HEK293 (cell line): ENCODE measurements at regions not wholly inside any gene's neighbourhood (a gene's known extent, or its start where the extent isn't known, plus 50 kb on each side); places are given as distances from the start of the nearest gene placed in this dataset.

ENCODE experiments used
- CTCF ChIA-PET: fragments of 350-600 bp; formaldehyde crosslinking; extraction: SDS; loops from one replicate; lab custom pipeline; 2021; ENCODE audit warnings: antibody characterized with exemption; lab: Yijun Ruan, JAX
- POLR2A ChIA-PET: fragments of 300-600 bp; formaldehyde crosslinking; extraction: SDS; loops from one replicate; lab custom pipeline; 2020; ENCODE audit warnings: antibody characterized with exemption, inconsistent platforms; lab: Yijun Ruan, JAX
- H3K27ac ChIP-seq: fragments of 200-500 bp; sonication (Bioruptor generic); 2 replicates; pipeline ENCODE4 v1.5.1; 2014; ENCODE audit warnings: low read depth, low read length, control low read depth, inconsistent platforms; ENCODE audit errors: extremely low read depth
- H3K36me3 ChIP-seq, 2 experiments: fragments of 200-500 bp in 1 of 2; sonication (Bioruptor generic) in 1 of 2; 1 replicate in 1 of 2; 2 replicates in 1 of 2; pipeline ENCODE4 v1.5.1; 2014 to 2017; ENCODE audit warnings: inconsistent platforms in 2 of 2, low read length in 2 of 2; ENCODE audit not compliant: control insufficient read depth in 2 of 2, insufficient read depth in 1 of 2
- H3K4me1 ChIP-seq: fragments of 200-500 bp; sonication (Bioruptor generic); 2 replicates; pipeline ENCODE4 v1.5.1; 2014; ENCODE audit warnings: mild to moderate bottlenecking, low read length, inconsistent platforms; ENCODE audit not compliant: control insufficient read depth, insufficient read depth
- H3K4me3 ChIP-seq: 2 replicates; pipeline ENCODE4 v1.5.1; 2011; ENCODE audit warnings: low read depth, mild to moderate bottlenecking, control low read depth, low read length, moderate library complexity
- H3K9me3 ChIP-seq: fragments of 200-500 bp; sonication (Bioruptor generic); 2 replicates; pipeline ENCODE4 v1.5.1; 2014; ENCODE audit warnings: low read depth, low read length, inconsistent platforms; ENCODE audit not compliant: control insufficient read depth, insufficient read depth
- CTCF ChIP-seq: fragments of 450-650 bp; formaldehyde crosslinking; IDR thresholded peaks from 2 replicates; pipeline ENCODE4 v1.5.1; 2016; ENCODE audit warnings: missing biosample characterization, missing genetic modification characterization
- GLI2 ChIP-seq: fragments of 450-650 bp; formaldehyde crosslinking; IDR thresholded peaks from 2 replicates; pipeline ENCODE4; 2017; ENCODE audit warnings: missing biosample characterization, missing genetic modification characterization, low read depth, borderline replicate concordance
- INSM2 ChIP-seq: fragments of 450-650 bp; formaldehyde crosslinking; IDR thresholded peaks from 2 replicates; pipeline ENCODE4 v1.5.1; 2016; ENCODE audit warnings: missing biosample characterization, missing genetic modification characterization
- SP3 ChIP-seq: fragments of 450-650 bp; formaldehyde crosslinking; IDR thresholded peaks from 2 replicates; pipeline ENCODE4 v1.5.1; 2016; ENCODE audit warnings: missing biosample characterization, missing genetic modification characterization
- TRIM28 ChIP-seq: IDR thresholded peaks from 2 replicates; pipeline ENCODE4 v1.6.1; 2011; ENCODE audit warnings: low read length, control low read depth, borderline replicate concordance
- ZFP3 ChIP-seq: fragments of 450-650 bp; formaldehyde crosslinking; IDR thresholded peaks from 2 replicates; pipeline ENCODE4 v1.5.1; 2016; ENCODE audit warnings: low read depth, missing biosample characterization, missing genetic modification characterization
- ZFP69B ChIP-seq: fragments of 450-650 bp; formaldehyde crosslinking; IDR thresholded peaks from 2 replicates; pipeline ENCODE4 v1.5.1; 2016; ENCODE audit warnings: missing biosample characterization, missing genetic modification characterization
- ZNF10 ChIP-seq: fragments of 450-650 bp; formaldehyde crosslinking; IDR thresholded peaks from 2 replicates; pipeline ENCODE4 v1.5.1; 2017; ENCODE audit warnings: missing biosample characterization, missing genetic modification characterization
- ZNF169 ChIP-seq: fragments of 450-650 bp; formaldehyde crosslinking; IDR thresholded peaks from 2 replicates; pipeline ENCODE4 v1.5.1; 2016; ENCODE audit warnings: missing biosample characterization, missing genetic modification characterization
- ZNF174 ChIP-seq: fragments of 450-650 bp; formaldehyde crosslinking; IDR thresholded peaks from 2 replicates; pipeline ENCODE4 v1.5.0; 2017; ENCODE audit warnings: missing biosample characterization, mild to moderate bottlenecking, missing genetic modification characterization
- ZNF184 ChIP-seq: fragments of 450-650 bp; IDR thresholded peaks from 2 replicates; pipeline ENCODE4 v1.5.1; 2018; ENCODE audit warnings: missing biosample characterization, mild to moderate bottlenecking, missing genetic modification characterization
- ZNF214 ChIP-seq: fragments of 450-650 bp; formaldehyde crosslinking; IDR thresholded peaks from 2 replicates; pipeline ENCODE4 v1.5.1; 2017; ENCODE audit warnings: missing biosample characterization, mild to moderate bottlenecking, missing genetic modification characterization, borderline replicate concordance
- ZNF266 ChIP-seq: fragments of 450-650 bp; formaldehyde crosslinking; IDR thresholded peaks from 2 replicates; pipeline ENCODE4 v1.5.1; 2016; ENCODE audit warnings: missing biosample characterization, missing genetic modification characterization, low read depth
- ZNF311 ChIP-seq: fragments of 450-650 bp; formaldehyde crosslinking; IDR thresholded peaks from 2 replicates; pipeline ENCODE4 v1.5.1; 2017; ENCODE audit warnings: missing biosample characterization, missing genetic modification characterization, borderline replicate concordance
- ZNF37A ChIP-seq: fragments of 450-650 bp; IDR thresholded peaks from 2 replicates; pipeline ENCODE4 v1.5.1; 2018; ENCODE audit warnings: missing biosample characterization, missing genetic modification characterization
- ZNF426 ChIP-seq: fragments of 450-650 bp; formaldehyde crosslinking; IDR thresholded peaks from 2 replicates; pipeline ENCODE4 v1.5.1; 2017; ENCODE audit warnings: missing biosample characterization, missing genetic modification characterization, mild to moderate bottlenecking, inconsistent platforms, moderate library complexity
- ZNF529 ChIP-seq: fragments of 450-650 bp; formaldehyde crosslinking; IDR thresholded peaks from 2 replicates; pipeline ENCODE4 v1.5.1; 2017; ENCODE audit warnings: missing genetic modification characterization, missing biosample characterization; ENCODE audit not compliant: insufficient replicate concordance
- ZNF555 ChIP-seq: fragments of 450-650 bp; formaldehyde crosslinking; conservative IDR thresholded peaks from 2 replicates; pipeline ENCODE4 v1.5.1; 2017; ENCODE audit warnings: missing biosample characterization, mild to moderate bottlenecking, missing genetic modification characterization, inconsistent platforms
- ZNF571 ChIP-seq: fragments of 450-650 bp; formaldehyde crosslinking; IDR thresholded peaks from 2 replicates; pipeline ENCODE4 v1.5.0; 2017; ENCODE audit warnings: missing biosample characterization, missing genetic modification characterization
- ZNF596 ChIP-seq: fragments of 450-650 bp; IDR thresholded peaks from 2 replicates; pipeline ENCODE4 v1.5.0; 2018; ENCODE audit warnings: missing biosample characterization, mild to moderate bottlenecking, missing genetic modification characterization, moderate library complexity
- ZNF624 ChIP-seq: fragments of 450-650 bp; formaldehyde crosslinking; IDR thresholded peaks from 2 replicates; pipeline ENCODE4 v1.5.1; 2017; ENCODE audit warnings: missing biosample characterization, missing genetic modification characterization
- ZNF785 ChIP-seq: fragments of 450-650 bp; formaldehyde crosslinking; IDR thresholded peaks from 2 replicates; pipeline ENCODE4 v1.5.1; 2016; ENCODE audit warnings: missing biosample characterization, missing genetic modification characterization
- ZSCAN5A ChIP-seq: fragments of 450-650 bp; formaldehyde crosslinking; IDR thresholded peaks from 2 replicates; pipeline ENCODE4 v1.5.1; 2016; ENCODE audit warnings: missing biosample characterization, missing genetic modification characterization
- ZXDB ChIP-seq: fragments of 450-650 bp; formaldehyde crosslinking; IDR thresholded peaks from 2 replicates; pipeline ENCODE4 v1.5.1; 2016; ENCODE audit warnings: missing biosample characterization, missing genetic modification characterization
- TF ChIP-seq, protein P1 (sequence below): fragments of 450-650 bp; IDR thresholded peaks from 2 replicates; pipeline ENCODE4 v1.5.1; 2018; ENCODE audit warnings: missing biosample characterization, missing genetic modification characterization
- TF ChIP-seq, protein P2 (sequence below): fragments of 450-650 bp; formaldehyde crosslinking; IDR thresholded peaks from 2 replicates; pipeline ENCODE4 v1.5.1; 2017; ENCODE audit warnings: missing biosample characterization, missing genetic modification characterization

GRCh38 chr7:86976958-86977357 is 82.5 kb downstream of the ELAPOR2 start:
- ChIA-PET CTCF (interaction anchor here (0.6 to 1.0 kb wide), 2 partner anchors 48 to 53 kb away, joined by 3 read pairs; no protein-coding TSS in a partner anchor), POLR2A (no interaction called here)
- Histone ChIP-seq H3K9me3 (no peaks in the 10 kb centered on the region), H3K4me1 (no peaks in the 10 kb centered on the region), H3K36me3 (no peaks in the 10 kb centered on the region), H3K27ac (no peak overlapping the region), H3K4me3 (no peak overlapping the region)
- TF ChIP-seq TRIM28, result no peak
- no peak for TF ChIP-seq ZNF37A
- TF ChIP-seq ZNF311, result no peak
- no peak for TF ChIP-seq ZNF10
- no peak for TF ChIP-seq ZNF169 (tag by site-specific recombination)
- TF ChIP-seq ZNF214 (tag by site-specific recombination), result no peak
- TF ChIP-seq ZNF184 (tag by site-specific recombination), result no peak
- no peak for TF ChIP-seq INSM2
- TF ChIP-seq ZNF266 (tag by site-specific recombination), result no peak
- no peak for TF ChIP-seq SP3 (tag by site-specific recombination)
- no peak for TF ChIP-seq ZNF571 (tag by site-specific recombination)
- TF ChIP-seq GLI2 (tag by site-specific recombination), result no peak
- TF ChIP-seq, protein P1, sequence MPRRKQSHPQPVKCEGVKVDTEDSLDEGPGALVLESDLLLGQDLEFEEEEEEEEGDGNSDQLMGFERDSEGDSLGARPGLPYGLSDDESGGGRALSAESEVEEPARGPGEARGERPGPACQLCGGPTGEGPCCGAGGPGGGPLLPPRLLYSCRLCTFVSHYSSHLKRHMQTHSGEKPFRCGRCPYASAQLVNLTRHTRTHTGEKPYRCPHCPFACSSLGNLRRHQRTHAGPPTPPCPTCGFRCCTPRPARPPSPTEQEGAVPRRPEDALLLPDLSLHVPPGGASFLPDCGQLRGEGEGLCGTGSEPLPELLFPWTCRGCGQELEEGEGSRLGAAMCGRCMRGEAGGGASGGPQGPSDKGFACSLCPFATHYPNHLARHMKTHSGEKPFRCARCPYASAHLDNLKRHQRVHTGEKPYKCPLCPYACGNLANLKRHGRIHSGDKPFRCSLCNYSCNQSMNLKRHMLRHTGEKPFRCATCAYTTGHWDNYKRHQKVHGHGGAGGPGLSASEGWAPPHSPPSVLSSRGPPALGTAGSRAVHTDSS (tag by site-specific recombination), result no peak
- TF ChIP-seq ZNF174, result no peak
- no peak for TF ChIP-seq ZNF624 (tag by site-specific recombination)
- no peak for TF ChIP-seq ZFP3 (tag by site-specific recombination)
- TF ChIP-seq ZNF596, result no peak
- TF ChIP-seq, protein P2, sequence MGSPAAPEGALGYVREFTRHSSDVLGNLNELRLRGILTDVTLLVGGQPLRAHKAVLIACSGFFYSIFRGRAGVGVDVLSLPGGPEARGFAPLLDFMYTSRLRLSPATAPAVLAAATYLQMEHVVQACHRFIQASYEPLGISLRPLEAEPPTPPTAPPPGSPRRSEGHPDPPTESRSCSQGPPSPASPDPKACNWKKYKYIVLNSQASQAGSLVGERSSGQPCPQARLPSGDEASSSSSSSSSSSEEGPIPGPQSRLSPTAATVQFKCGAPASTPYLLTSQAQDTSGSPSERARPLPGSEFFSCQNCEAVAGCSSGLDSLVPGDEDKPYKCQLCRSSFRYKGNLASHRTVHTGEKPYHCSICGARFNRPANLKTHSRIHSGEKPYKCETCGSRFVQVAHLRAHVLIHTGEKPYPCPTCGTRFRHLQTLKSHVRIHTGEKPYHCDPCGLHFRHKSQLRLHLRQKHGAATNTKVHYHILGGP, result no peak
- TF ChIP-seq ZNF555, result no peak
- TF ChIP-seq ZNF529 (tag by site-specific recombination), result no peak

- H3K9me3 ChIP-seq, result no peaks in the 10 kb centered on the region
- TF ChIP-seq ZXDB (tag by site-specific recombination), result no peak
- TF ChIP-seq CTCF (tag by site-specific recombination), result no peak
- no peak for TF ChIP-seq ZFP69B
- TF ChIP-seq ZNF426, result no peak
- TF ChIP-seq INSM2, result no peak
- TF ChIP-seq ZSCAN5A (tag by site-specific recombination), result no peak
- TF ChIP-seq ZNF785, result no peak
- ChIA-PET POLR2A (no interaction called here), CTCF (no interaction called here)
- H3K27ac ChIP-seq, result no peak overlapping the region
- no peaks in the 10 kb centered on the region for H3K4me1 ChIP-seq
- H3K4me3 ChIP-seq, result no peak overlapping the region
- no peaks in the 10 kb centered on the region for H3K36me3 ChIP-seq
These were observed 83.5 kb downstream of the ELAPOR2 start for GRCh38 chr7:86975914-86976313.
